Common myeloid progenitor, CD34-positive (primary cell): ENCODE measurements at regions not wholly inside any gene's neighbourhood (a gene's known extent, or its start where the extent isn't known, plus 50 kb on each side); places are given as distances from the start of the nearest gene placed in this dataset.
"Not testable (repeated sequence)": the region's sequence is repeated elsewhere in the genome, so short reads cannot be mapped to it uniquely, and the experiment has no call there.

Source experiments
- CTCF ChIA-PET: fragments of 350-600 bp; sonication (Branson Sonifier 250); formaldehyde crosslinking; loops from one replicate; lab custom pipeline; 2021; ENCODE audit warnings: antibody characterized with exemption; lab: Charles Lee
- POLR2A ChIA-PET: fragments of 350-600 bp; sonication (Branson Sonifier 250); formaldehyde crosslinking; loops from one replicate; lab custom pipeline; 2021; ENCODE audit warnings: antibody characterized with exemption; lab: Charles Lee
- DNase-seq, 3 donors: peaks; one replicate each; pipeline versions ENCODE4 v3.0.0 to v3.0.0-alpha.2; 2013
- H3K27ac ChIP-seq, 2 experiments: 1 replicate in 1 of 2; 2 replicates in 1 of 2; pipeline ENCODE4 v1.7.0; 2013; ENCODE audit warnings: inconsistent platforms in 2 of 2, low read length in 2 of 2, mild to moderate bottlenecking in 2 of 2, low read depth in 1 of 2, moderate library complexity in 1 of 2; ENCODE audit not compliant: severe bottlenecking in 2 of 2, insufficient read depth in 1 of 2, poor library complexity in 1 of 2
- H3K27me3 ChIP-seq, 5 experiments: replicated peaks in 2 of 5; 1 replicate in 3 of 5; 2 replicates in 2 of 5; pipeline versions ENCODE4 v1.6.1 to v1.7.0; 2013; ENCODE audit warnings: low read length in 4 of 5, mild to moderate bottlenecking in 2 of 5, moderate library complexity in 2 of 5, inconsistent platforms in 1 of 5; ENCODE audit not compliant: insufficient read depth in 5 of 5, control insufficient read depth in 4 of 5
- H3K36me3 ChIP-seq, 4 experiments: 1 replicate in 2 of 4; 2 replicates in 2 of 4; pipeline versions ENCODE4 v1.6.1 to v1.7.0; 2013; ENCODE audit warnings: low read length in 3 of 4, control low read depth in 1 of 4, mild to moderate bottlenecking in 1 of 4; ENCODE audit not compliant: control insufficient read depth in 4 of 4, insufficient read depth in 4 of 4
- H3K4me1 ChIP-seq, 4 experiments: 1 replicate in 3 of 4; 2 replicates in 1 of 4; pipeline versions ENCODE4 v1.6.1 to v1.7.1; 2013; ENCODE audit warnings: low read length in 3 of 4, mild to moderate bottlenecking in 3 of 4, control low read depth in 1 of 4, inconsistent platforms in 1 of 4, moderate library complexity in 1 of 4; ENCODE audit not compliant: control insufficient read depth in 4 of 4, insufficient read depth in 4 of 4; ENCODE audit errors: control extremely low read depth in 1 of 4
- H3K4me3 ChIP-seq, 7 experiments: 1 replicate in 4 of 7; 2 replicates in 3 of 7; pipeline versions ENCODE4 v1.5.1 to v1.7.0; 2013; ENCODE audit warnings: mild to moderate bottlenecking in 7 of 7, low read length in 6 of 7, moderate library complexity in 6 of 7, inconsistent platforms in 2 of 7, low read depth in 2 of 7, control low read depth in 1 of 7; ENCODE audit not compliant: insufficient read depth in 4 of 7, control insufficient read depth in 1 of 7; ENCODE audit errors: extremely low read depth in 1 of 7
- H3K9me3 ChIP-seq, 5 experiments: 1 replicate in 4 of 5; 2 replicates in 1 of 5; pipeline versions ENCODE4 v1.6.1 to v1.7.1; 2013; ENCODE audit warnings: low read length in 4 of 5, mild to moderate bottlenecking in 2 of 5, inconsistent platforms in 1 of 5, low read depth in 1 of 5, moderate library complexity in 1 of 5; ENCODE audit not compliant: control insufficient read depth in 4 of 5, insufficient read depth in 2 of 5; ENCODE audit errors: control extremely low read depth in 1 of 5
- WGBS: methylation state at CpG from one replicate; pipeline ENCODE4 v1.1.5; 2013; ENCODE audit not compliant: insufficient coverage; 5-methylcytosine and 5-hydroxymethylcytosine counted together

DNA sequence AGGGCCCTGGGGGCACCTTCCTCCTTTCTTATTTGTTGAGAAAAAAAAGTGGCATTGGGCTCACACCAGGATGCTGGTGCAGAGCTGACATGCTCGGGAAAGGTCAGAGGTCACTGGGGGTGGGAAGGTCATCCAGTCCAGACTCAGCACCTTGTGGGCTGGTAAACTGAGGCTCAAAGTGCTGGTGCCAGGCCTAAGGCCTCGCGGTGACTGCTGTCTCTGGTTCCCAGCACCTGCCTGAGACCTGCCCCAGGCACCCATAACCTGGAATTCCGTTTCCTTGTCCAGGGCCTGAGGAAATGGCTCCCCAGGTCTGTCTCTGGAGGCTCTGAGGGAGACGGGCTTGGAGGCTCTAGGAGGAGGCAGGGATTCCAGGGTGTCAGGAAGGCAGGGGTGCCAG is 521.0 kb downstream of the GOLGA6L6 start:
- CTCF ChIA-PET, H3K4me3 ChIP-seq, H3K9me3 ChIP-seq, H3K27me3 ChIP-seq, DNase-seq, POLR2A ChIA-PET, H3K4me1 ChIP-seq, H3K36me3 ChIP-seq, H3K27ac ChIP-seq: not testable (repeated sequence)
- WGBS = no CpG with 5 or more reads among the region's 5 CpGs

DNA sequence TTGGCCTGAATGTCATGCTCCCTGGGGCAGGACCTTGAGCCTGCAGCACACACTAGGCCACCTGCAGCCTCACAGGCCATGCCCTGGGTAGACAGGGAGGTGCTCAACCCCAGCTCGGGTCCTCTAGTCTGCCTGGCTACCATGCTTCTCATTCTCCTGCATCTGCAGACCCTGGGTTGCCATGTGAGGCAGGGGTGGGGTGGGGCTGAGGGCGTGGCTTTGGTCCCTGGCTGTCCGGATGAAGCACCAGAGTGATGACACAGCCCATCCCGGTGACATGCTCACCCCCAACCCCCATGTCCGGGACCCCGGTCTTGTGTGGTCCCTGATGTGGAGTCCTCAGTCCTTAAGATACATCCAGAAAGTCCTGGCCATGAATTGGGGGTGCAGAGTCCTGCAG is 521.8 kb downstream of the GOLGA6L6 start:
- H3K27me3 ChIP-seq, H3K36me3 ChIP-seq, CTCF ChIA-PET, POLR2A ChIA-PET, DNase-seq, H3K4me3 ChIP-seq, H3K4me1 ChIP-seq, H3K27ac ChIP-seq, H3K9me3 ChIP-seq: not testable (repeated sequence)
- WGBS = no CpG with 5 or more reads among the region's 6 CpGs

DNA sequence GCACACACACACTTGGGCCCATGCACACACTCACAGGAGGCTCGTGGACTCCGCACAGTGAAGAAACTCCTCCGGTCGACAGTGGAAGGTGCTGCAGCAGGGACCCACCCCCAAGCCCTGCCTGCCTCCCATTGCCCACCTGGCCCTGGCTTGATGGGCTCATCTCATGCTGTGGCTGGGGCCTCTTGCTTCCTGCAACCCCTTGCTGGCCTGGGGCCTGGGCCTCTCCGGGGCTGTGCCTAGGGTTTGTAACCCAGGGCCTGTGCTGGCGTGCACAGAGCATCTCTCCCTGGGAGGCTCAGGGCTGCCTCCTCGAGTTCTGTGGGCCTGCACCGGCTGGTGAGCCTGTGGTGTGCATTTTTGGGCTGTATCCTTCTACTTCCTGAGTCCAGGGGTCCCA is 524.0 kb downstream of the GOLGA6L6 start:
- CTCF ChIA-PET, H3K27me3 ChIP-seq, H3K36me3 ChIP-seq, H3K27ac ChIP-seq, H3K4me3 ChIP-seq, H3K4me1 ChIP-seq, H3K9me3 ChIP-seq, DNase-seq, POLR2A ChIA-PET: not testable (repeated sequence)
- no CpG with 5 or more reads among the region's 8 CpGs for WGBS

- DNase-seq, H3K36me3 ChIP-seq, H3K9me3 ChIP-seq, CTCF ChIA-PET, POLR2A ChIA-PET, H3K4me3 ChIP-seq, H3K27ac ChIP-seq, H3K4me1 ChIP-seq, H3K27me3 ChIP-seq: not testable (repeated sequence)
- WGBS = no CpG with 5 or more reads among the region's 9 CpGs
Observed at GRCh38 chr15:20016941-20017340, 524.7 kb downstream of the GOLGA6L6 start.

DNA sequence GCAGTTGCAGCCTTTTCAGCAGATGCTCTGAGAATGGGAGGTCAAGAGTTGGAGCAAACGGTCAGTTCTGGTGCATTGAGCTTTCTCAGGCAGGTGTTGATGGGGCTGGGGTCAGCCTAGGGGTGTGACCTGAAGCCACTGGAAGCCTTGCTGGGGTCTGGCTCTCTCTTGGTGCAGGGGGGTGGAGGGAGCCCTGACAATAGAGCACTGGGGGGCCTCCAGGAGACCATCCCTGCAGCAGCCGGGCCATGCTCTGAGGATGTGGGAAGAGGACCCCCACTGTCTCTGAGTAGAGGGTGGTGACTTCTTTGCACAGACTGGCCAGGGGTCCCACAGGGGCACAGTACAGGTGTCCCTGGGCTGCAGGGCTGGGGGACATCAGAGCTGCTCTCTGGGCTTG is 528.8 kb downstream of the GOLGA6L6 start:
- DNase-seq, H3K4me3 ChIP-seq, H3K36me3 ChIP-seq, H3K9me3 ChIP-seq, POLR2A ChIA-PET, H3K4me1 ChIP-seq, H3K27me3 ChIP-seq, H3K27ac ChIP-seq, CTCF ChIA-PET: not testable (repeated sequence)
- no CpG with 5 or more reads among the region's 2 CpGs for WGBS

- H3K9me3 ChIP-seq, CTCF ChIA-PET, H3K36me3 ChIP-seq, H3K27ac ChIP-seq, H3K27me3 ChIP-seq, DNase-seq, POLR2A ChIA-PET, H3K4me1 ChIP-seq, H3K4me3 ChIP-seq: not testable (repeated sequence)
- WGBS = no CpG with 5 or more reads among the region's 9 CpGs
Observed at GRCh38 chr15:20010759-20011158, 530.8 kb downstream of the GOLGA6L6 start.

DNA sequence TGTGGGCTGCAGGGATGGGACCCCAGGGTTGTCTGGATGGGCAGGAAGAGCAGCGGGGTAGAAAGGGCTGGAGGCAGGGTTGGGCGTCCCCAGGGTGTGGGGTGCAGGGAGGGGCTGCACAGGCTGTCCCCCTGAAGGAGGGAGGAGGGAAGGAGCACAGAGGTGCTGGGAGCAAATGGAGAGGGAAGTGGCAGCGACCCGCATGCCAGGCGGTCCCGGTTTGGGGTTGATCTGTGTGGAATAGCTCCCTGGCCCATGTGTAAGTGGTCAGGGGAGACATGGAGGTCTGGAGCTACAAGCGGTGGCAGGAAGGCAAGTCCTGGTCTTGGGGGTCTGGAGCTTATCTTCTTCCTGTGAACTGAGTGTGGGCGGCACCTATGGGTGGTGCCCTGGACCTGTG is 532.0 kb downstream of the GOLGA6L6 start:
- H3K27me3 ChIP-seq, H3K4me1 ChIP-seq, H3K9me3 ChIP-seq, H3K36me3 ChIP-seq, DNase-seq, POLR2A ChIA-PET, H3K27ac ChIP-seq, CTCF ChIA-PET, H3K4me3 ChIP-seq: not testable (repeated sequence)
- no CpG with 5 or more reads among the region's 8 CpGs for WGBS
